ENCODE measurements at regions not wholly inside any gene's neighbourhood (a gene's known extent, or its start where the extent isn't known, plus 50 kb on each side); places are given as distances from the start of the nearest gene placed in this dataset.
"Not testable (repeated sequence)": the region's sequence is repeated elsewhere in the genome, so short reads cannot be mapped to it uniquely, and the experiment has no call there.

GRCh38 chr21:31819692-31820091, 53.1 kb upstream of the HUNK start:
- not testable (repeated sequence) for DNase-seq (ENCODE audit: low read depth)

DNA sequence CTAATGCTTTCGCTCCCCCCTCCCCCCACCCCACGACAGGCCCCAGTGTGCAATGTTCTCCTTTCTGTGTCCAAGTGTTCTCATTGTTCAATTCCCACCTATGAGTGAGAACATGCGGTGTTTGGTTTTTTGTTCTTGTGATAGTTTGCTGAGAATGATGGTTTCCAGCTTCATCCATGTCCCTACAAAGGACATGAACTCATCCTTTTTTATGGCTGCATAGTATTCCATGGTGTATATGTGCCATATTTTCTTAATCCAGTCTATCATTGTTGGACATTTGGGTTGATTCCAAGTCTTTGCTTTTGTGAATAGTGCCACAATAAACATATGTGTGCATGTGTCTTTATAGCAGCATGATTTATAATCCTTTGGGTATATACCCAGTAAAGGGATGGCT, 58.5 kb upstream of the HUNK start:
- DNase-seq (ENCODE audit: low read depth): not testable (repeated sequence)

DNA sequence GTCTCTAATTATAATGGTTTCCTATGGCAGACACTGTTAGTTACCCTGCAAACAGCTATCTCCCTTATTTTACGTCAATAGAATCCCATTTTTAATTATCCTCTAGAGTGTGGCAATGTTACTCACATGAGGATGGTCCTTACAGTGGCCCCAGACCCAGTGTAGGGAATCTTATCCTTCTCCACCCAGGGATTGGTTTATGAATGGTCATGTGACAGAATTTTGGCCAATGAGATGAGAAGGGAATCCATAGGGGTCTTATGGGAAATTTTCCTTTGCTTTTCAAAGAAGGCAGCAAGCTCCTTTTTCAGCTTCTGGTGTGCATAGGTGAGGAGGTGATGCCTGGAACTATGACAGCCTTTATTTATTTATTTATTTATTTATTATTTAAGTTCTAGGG, 59.0 kb upstream of the HUNK start:
- no peak for DNase-seq (ENCODE audit: low read depth)

DNA sequence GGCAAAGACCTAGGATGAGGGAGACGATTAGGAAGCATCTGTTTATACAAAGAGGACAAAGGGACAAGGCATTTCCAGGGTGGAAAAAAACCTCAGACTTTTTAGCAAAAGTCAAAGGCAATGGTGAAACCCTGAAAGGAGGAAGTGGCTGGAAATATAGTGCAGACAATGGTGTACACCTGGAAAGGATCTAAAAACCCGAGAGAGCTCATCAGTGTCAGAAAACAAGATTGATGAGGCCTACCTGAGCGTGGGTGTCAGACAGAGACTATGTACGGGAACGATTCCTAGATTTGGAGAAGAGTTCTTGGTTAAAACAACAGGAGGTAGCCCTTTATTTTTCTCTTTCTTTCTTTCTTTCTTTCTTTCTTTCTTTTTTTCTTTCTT, 68.8 kb upstream of the HUNK start:
- no peak for DNase-seq (ENCODE audit: low read depth)

- DNase-seq (ENCODE audit: low read depth): no peak
These were observed 69.5 kb upstream of the HUNK start for GRCh38 chr21:31803039-31804007.

- DNase-seq (ENCODE audit: low read depth): no peak
These were observed 70.4 kb upstream of the SCAF4 start for GRCh38 chr21:31802331-31802730.

- no peak for DNase-seq (ENCODE audit: low read depth)
These were observed 69.8 kb upstream of the SCAF4 start for GRCh38 chr21:31801551-31802219.

DNA sequence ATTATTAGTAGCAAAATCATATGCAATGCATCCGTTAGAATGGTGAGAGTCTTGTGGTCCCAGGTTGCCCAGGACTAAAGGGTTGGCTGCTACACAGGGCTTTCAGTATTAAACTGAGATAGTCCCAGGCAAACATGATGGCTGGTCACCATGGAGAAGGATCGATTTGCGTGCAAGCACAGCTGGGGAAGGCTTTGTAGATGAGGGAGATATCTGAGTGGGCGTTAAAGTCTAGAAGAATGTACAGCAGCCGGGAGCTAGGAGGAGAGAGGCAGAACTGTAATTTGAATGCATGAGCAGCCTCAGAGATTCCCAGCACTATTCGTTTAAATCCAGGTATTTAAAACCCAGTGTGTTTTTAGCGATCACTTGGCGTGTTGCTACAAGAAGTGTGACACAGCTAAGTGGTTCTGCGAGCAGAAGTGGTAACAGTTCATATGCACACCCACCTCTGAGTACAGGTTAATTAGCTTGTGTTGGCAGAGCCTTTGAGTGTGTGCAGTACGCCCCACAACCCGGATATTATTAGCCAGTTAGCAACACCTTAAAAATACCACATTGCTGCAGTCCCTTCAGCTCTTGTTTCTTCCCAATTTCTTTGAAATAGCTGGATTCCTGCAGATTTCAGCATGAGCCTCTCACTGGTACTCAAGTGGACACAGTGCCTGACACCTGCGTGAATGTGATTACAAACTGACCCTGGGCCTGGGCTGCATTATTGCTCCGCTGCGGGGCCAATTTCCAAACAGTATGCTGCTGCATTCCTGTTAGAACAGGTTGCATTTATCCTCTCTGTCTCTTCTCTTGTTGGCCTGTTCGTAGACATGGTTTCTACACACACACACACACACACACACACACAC, 67.2 kb upstream of the SCAF4 start:
- DNase-seq (ENCODE audit: low read depth): no peak

DNA sequence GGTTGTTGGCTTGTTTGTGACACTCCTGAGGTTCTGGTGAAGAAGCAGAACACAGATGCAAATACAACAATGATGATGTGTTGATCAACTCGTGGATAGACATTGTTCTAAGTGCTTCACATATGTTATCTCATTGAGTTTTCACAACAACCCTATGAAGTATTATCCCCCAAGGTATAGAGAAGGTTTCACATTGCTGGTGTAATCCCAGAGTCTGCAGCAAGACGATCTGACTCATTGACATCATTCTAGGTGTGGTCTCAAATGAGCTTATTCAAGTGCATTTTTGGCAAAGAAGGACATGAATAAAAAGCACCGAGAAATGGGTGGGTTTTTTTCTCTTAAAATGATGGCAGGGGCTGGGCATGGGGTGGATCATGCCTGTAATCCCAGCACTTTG, 64.1 kb upstream of the SCAF4 start:
- no peak for DNase-seq (ENCODE audit: low read depth)

- DNase-seq (ENCODE audit: low read depth): not testable (repeated sequence)
These were observed 58.5 kb upstream of the SCAF4 start for GRCh38 chr21:31790420-31790819.

- DNase-seq (ENCODE audit: low read depth): no peak
These were observed 56.7 kb upstream of the SCAF4 start for GRCh38 chr21:31788581-31788980.

DNA sequence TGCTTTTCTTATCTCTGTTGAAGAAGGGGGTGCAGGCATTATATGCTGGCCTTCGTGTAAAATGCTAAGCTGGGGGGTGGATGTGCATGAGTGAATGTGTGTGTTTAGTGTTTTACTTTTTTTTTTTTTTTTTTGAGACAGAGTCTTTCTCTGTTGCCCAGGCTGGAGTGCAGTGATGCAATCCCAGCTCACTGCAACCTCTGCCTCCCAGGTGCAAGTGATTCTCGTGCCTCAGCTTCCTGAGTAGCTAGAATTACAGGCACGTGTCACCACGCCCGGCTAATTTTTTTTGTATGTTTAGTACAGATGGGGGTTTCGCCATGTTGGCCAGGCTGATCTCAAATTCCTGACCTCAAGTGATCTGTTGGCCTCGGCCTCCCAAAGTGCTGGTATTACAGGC, 55.8 kb upstream of the SCAF4 start:
- not testable (repeated sequence) for DNase-seq (ENCODE audit: low read depth)

GRCh38 chr21:31786164-31786920, 54.4 kb upstream of the SCAF4 start:
- DNase-seq (ENCODE audit: low read depth): no peak

DNA sequence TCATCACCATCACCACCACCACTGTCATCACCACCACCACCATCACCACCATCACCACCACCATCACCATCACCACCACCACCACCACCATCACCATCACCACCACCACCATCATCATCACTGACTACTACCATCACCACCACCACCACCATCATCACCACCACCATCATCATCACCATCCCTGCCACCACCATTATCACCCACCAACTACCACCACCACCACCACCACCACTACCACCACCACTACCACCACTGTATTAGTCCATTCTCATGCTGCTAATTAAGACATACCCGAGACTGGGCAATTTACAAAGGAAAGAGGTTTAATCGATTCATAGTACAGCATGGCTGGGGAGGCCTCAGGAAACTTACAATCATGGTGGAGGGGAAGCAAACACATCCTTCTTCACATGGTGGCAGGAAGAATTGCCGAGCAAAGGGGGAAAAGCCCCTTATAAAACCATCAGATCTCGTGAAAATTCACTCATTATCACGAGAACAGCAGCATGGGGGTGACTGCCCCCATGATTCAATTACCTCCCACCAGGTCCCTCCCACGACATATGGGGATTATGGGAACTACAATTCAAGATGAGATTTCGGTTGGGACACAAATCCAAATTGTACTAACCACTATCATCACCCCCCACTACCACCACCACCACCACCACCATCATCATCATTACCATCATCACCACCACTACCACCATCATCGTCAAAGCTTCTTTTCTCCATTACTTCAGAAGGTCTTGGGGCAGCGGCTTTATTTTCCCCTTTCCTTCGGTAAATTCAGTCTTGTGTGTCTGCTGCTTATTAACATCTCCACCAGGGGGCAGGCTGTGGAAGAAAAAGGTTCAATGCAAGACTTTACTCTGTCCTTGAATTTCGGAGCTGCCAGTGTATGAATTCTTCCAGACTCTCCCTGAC, 53.6 kb upstream of the SCAF4 start:
- peak; percentile 28 for DNase-seq (ENCODE audit: low read depth)

GRCh38 chr21:31781737-31782136, 49.8 kb upstream of the SCAF4 start:
- no peak for DNase-seq (ENCODE audit: low read depth)

Data from stimulated activated CD4-positive, alpha-beta T cell treated with anti-CD3 and anti-CD28 coated beads, Interleukin-2, amount 100 ng/mL, for 4 hours (primary cell).